ENCODE measurements at regions not wholly inside any gene's neighbourhood (a gene's known extent, or its start where the extent isn't known, plus 50 kb on each side); places are given as distances from the start of the nearest gene placed in this dataset.

- TF ChIP-seq, protein P1, sequence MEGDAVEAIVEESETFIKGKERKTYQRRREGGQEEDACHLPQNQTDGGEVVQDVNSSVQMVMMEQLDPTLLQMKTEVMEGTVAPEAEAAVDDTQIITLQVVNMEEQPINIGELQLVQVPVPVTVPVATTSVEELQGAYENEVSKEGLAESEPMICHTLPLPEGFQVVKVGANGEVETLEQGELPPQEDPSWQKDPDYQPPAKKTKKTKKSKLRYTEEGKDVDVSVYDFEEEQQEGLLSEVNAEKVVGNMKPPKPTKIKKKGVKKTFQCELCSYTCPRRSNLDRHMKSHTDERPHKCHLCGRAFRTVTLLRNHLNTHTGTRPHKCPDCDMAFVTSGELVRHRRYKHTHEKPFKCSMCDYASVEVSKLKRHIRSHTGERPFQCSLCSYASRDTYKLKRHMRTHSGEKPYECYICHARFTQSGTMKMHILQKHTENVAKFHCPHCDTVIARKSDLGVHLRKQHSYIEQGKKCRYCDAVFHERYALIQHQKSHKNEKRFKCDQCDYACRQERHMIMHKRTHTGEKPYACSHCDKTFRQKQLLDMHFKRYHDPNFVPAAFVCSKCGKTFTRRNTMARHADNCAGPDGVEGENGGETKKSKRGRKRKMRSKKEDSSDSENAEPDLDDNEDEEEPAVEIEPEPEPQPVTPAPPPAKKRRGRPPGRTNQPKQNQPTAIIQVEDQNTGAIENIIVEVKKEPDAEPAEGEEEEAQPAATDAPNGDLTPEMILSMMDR (IDR thresholded peaks at IDR 0.05; ENCODE audit: low read length) = no peak
- no peak for TF ChIP-seq EZH2 (optimal IDR thresholded peaks at IDR 0.05; ENCODE audit: low read depth, low read length)
These were observed 278.3 kb upstream of the SP8 start for GRCh38 chr7:21064698-21065648.

Measured in MM.1S (cell line).